ENCODE measurements at regions not wholly inside any gene's neighbourhood (a gene's known extent, or its start where the extent isn't known, plus 50 kb on each side); places are given as distances from the start of the nearest gene placed in this dataset.
"Not testable (repeated sequence)": the region's sequence is repeated elsewhere in the genome, so short reads cannot be mapped to it uniquely, and the experiment has no call there.

GRCh38 chr10:118810796-118811505 is 56.2 kb upstream of the CACUL1 start:
- no peak for ATAC-seq

GRCh38 chr10:118811675-118812392 is 57.1 kb upstream of the CACUL1 start:
- Histone ChIP-seq H3K4me1 (no peaks in the 10 kb centered on the region), H3K4me3 (no peak overlapping the region), H3K9me3 (no peaks in the 10 kb centered on the region), H3K27me3 (no peaks in the 10 kb centered on the region), H3K36me3 (replicated peaks in 1 of 2; ENCODE audit: insufficient read depth in 1 of 2, low read depth in 2 of 2) (no peaks in the 10 kb centered on the region), H3K27ac (no peak overlapping the region)
- WGBS, 2 donors, result 58 to 64% methylated on average over 13 of the region's 13 CpGs
- ATAC-seq (no peak), DNase-seq (no peak)
- no peak for TF ChIP-seq CTCF (IDR thresholded peaks at IDR 0.05)
- TF ChIP-seq POLR2A (IDR thresholded peaks at IDR 0.05), result no peak
- intact Hi-C loops (cut with DNase I), result no loop called here

More at GRCh38 chr10:118810796-118811505, 56.2 kb upstream of the CACUL1 start:
- H3K27ac ChIP-seq, result no peak overlapping the region
- H3K27me3 ChIP-seq, result no peaks in the 10 kb centered on the region
- H3K4me3 ChIP-seq, result no peak overlapping the region
- no peaks in the 10 kb centered on the region for H3K36me3 ChIP-seq (replicated peaks in 1 of 2; ENCODE audit: insufficient read depth in 1 of 2, low read depth in 2 of 2)
- WGBS, 2 donors, result 34 to 56% methylated on average over 5 of the region's 5 CpGs
- DNase-seq, result no peak
- TF ChIP-seq POLR2A (IDR thresholded peaks at IDR 0.05), result no peak
- TF ChIP-seq CTCF (IDR thresholded peaks at IDR 0.05), result no peak
- H3K4me1 ChIP-seq, result no peaks in the 10 kb centered on the region
- intact Hi-C loops (cut with DNase I), result no loop called here
- no peaks in the 10 kb centered on the region for H3K9me3 ChIP-seq

GRCh38 chr10:118812393-118812740 is 57.6 kb upstream of the CACUL1 start:
- H3K4me3 ChIP-seq, result no peak overlapping the region
- H3K36me3 ChIP-seq (replicated peaks in 1 of 2; ENCODE audit: insufficient read depth in 1 of 2, low read depth in 2 of 2), result no peaks in the 10 kb centered on the region
- H3K9me3 ChIP-seq, result no peaks in the 10 kb centered on the region
- H3K27me3 ChIP-seq, result no peaks in the 10 kb centered on the region
- WGBS, 2 donors, result 25 to 46% methylated on average over 8 to 10 of the region's 10 CpGs
- intact Hi-C loops (cut with DNase I), result no loop called here
- TF ChIP-seq POLR2A (IDR thresholded peaks at IDR 0.05) (no peak), CTCF (IDR thresholded peaks at IDR 0.05) (no peak)
- ATAC-seq, result no peak
- no peak for DNase-seq
- no peak overlapping the region for H3K27ac ChIP-seq
- H3K4me1 ChIP-seq, result no peaks in the 10 kb centered on the region

GRCh38 chr10:118813001-118813400 is 58.2 kb upstream of the CACUL1 start:
- H3K27ac ChIP-seq; H3K36me3 ChIP-seq (replicated peaks in 1 of 2; ENCODE audit: insufficient read depth in 1 of 2, low read depth in 2 of 2); H3K9me3 ChIP-seq; ATAC-seq; H3K27me3 ChIP-seq; DNase-seq; H3K4me3 ChIP-seq; H3K4me1 ChIP-seq; intact Hi-C loops (cut with DNase I): not testable (repeated sequence)
- 77 to 81% methylated on average over 13 of the region's 13 CpGs for WGBS, 2 donors

GRCh38 chr10:118816471-118817168 is 61.9 kb upstream of the CACUL1 start:
- WGBS, 2 donors, result 75 to 79% methylated on average over 16 of the region's 16 CpGs
- DNase-seq, result no peak

More at GRCh38 chr10:118816471-118817168, 61.9 kb upstream of the CACUL1 start:
- Histone ChIP-seq H3K9me3 (no peaks in the 10 kb centered on the region), H3K36me3 (replicated peaks in 1 of 2; ENCODE audit: insufficient read depth in 1 of 2, low read depth in 2 of 2) (no peaks in the 10 kb centered on the region), H3K27me3 (no peaks in the 10 kb centered on the region), H3K27ac (no peak overlapping the region), H3K4me1 (no peaks in the 10 kb centered on the region), H3K4me3 (no peak overlapping the region)
- intact Hi-C loops (cut with DNase I), result no loop called here
- TF ChIP-seq POLR2A (IDR thresholded peaks at IDR 0.05), result no peak
- TF ChIP-seq CTCF (IDR thresholded peaks at IDR 0.05), result no peak
- no peak for ATAC-seq
